ENCODE measurements at regions not wholly inside any gene's neighbourhood (a gene's known extent, or its start where the extent isn't known, plus 50 kb on each side); places are given as distances from the start of the nearest gene placed in this dataset.

GRCh38 chr6:25052181-25052580 lies 116.4 kb upstream of the RIPOR2 start:
- DNase-seq (ENCODE audit: low read depth): no peak
- H3K4me3 ChIP-seq (ENCODE audit: low read depth, low read length): no peak overlapping the region
- TF ChIP-seq, protein P1, sequence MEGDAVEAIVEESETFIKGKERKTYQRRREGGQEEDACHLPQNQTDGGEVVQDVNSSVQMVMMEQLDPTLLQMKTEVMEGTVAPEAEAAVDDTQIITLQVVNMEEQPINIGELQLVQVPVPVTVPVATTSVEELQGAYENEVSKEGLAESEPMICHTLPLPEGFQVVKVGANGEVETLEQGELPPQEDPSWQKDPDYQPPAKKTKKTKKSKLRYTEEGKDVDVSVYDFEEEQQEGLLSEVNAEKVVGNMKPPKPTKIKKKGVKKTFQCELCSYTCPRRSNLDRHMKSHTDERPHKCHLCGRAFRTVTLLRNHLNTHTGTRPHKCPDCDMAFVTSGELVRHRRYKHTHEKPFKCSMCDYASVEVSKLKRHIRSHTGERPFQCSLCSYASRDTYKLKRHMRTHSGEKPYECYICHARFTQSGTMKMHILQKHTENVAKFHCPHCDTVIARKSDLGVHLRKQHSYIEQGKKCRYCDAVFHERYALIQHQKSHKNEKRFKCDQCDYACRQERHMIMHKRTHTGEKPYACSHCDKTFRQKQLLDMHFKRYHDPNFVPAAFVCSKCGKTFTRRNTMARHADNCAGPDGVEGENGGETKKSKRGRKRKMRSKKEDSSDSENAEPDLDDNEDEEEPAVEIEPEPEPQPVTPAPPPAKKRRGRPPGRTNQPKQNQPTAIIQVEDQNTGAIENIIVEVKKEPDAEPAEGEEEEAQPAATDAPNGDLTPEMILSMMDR (IDR thresholded peaks at IDR 0.05; ENCODE audit: low read depth, low read length, missing control alignments): no peak

DNA sequence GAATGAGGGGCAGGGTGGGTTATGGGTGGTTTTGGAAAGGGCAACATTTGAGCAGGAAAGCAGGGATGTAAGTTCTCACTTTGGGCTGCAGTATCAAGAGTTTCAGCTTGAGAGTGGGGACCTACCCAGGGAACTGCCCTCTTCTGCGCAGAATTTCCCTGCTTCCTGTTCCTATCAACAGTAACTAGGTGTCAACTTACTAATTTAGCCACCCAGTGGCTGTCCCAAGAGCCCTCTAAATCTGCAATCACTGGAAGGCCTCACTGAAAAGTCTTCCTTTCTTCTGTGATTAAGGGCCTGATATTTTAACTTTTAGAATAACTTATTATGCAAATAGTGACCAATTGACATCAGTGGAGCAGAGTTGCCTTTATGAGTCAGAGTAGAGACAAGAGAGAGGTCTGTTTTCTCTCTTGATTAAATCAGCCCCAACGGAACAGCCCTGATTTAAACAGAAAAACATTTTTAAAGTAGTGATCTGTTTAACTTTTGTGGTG lies 118.2 kb upstream of the RIPOR2 start:
- TF ChIP-seq, protein P1 (IDR thresholded peaks at IDR 0.05; ENCODE audit: low read depth, low read length, missing control alignments): no peak
- no peak overlapping the region for H3K4me3 ChIP-seq (ENCODE audit: low read depth, low read length)
- no peak for DNase-seq (ENCODE audit: low read depth)

GRCh38 chr6:25054469-25054868 lies 118.7 kb upstream of the RIPOR2 start:
- H3K4me3 ChIP-seq (ENCODE audit: low read depth, low read length): no peak overlapping the region
- TF ChIP-seq, protein P1 (IDR thresholded peaks at IDR 0.05; ENCODE audit: low read depth, low read length, missing control alignments): no peak
- no peak for DNase-seq (ENCODE audit: low read depth)

GRCh38 chr6:25056130-25056529 lies 120.4 kb upstream of the RIPOR2 start:
- no peak for DNase-seq (ENCODE audit: low read depth)
- TF ChIP-seq, protein P1 (IDR thresholded peaks at IDR 0.05; ENCODE audit: low read depth, low read length, missing control alignments): no peak
- no peak overlapping the region for H3K4me3 ChIP-seq (ENCODE audit: low read depth, low read length)

GRCh38 chr6:25057111-25057905 lies 121.5 kb upstream of the RIPOR2 start:
- H3K4me3 ChIP-seq (ENCODE audit: low read depth, low read length): no peak overlapping the region
- TF ChIP-seq, protein P1 (IDR thresholded peaks at IDR 0.05; ENCODE audit: low read depth, low read length, missing control alignments): no peak
- DNase-seq (ENCODE audit: low read depth): no peak

DNA sequence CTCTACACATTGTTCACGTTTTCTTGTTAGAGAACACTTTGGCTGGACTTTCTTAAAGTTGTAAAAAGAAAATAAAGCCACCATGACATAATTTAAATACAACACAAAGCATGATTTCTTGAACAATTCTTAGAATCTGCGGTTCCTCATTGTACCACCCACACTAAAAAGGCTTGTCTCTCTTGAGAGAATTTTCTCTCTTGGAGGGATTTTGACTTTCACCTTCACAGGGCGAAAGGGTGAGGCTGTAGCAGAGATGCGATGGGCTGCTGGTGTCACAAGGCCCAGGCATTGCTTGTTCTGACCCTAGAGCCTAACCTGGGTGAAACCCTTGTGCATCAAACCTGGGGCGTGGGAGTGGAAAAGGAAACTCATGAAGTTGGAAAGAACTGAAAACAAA lies 122.7 kb upstream of the RIPOR2 start:
- no peak overlapping the region for H3K4me3 ChIP-seq (ENCODE audit: low read depth, low read length)
- DNase-seq (ENCODE audit: low read depth): no peak
- TF ChIP-seq, protein P1 (IDR thresholded peaks at IDR 0.05; ENCODE audit: low read depth, low read length, missing control alignments): no peak

- no peak for DNase-seq (ENCODE audit: low read depth)
- TF ChIP-seq, protein P1 (IDR thresholded peaks at IDR 0.05; ENCODE audit: low read depth, low read length, missing control alignments): no peak
- H3K4me3 ChIP-seq (ENCODE audit: low read depth, low read length): no peak overlapping the region
Observed at GRCh38 chr6:25058941-25059340, 123.2 kb upstream of the RIPOR2 start.
